ENCODE measurements at regions not wholly inside any gene's neighbourhood (a gene's known extent, or its start where the extent isn't known, plus 50 kb on each side); places are given as distances from the start of the nearest gene placed in this dataset.
A peak's percentile ranks its signal among the peaks of the same experiment; 100 is the strongest.
"Not testable (repeated sequence)": the region's sequence is repeated elsewhere in the genome, so short reads cannot be mapped to it uniquely, and the experiment has no call there.

GRCh38 chr18:11342115-11342514 is 192.7 kb upstream of the PIEZO2 start:
- H3K9me3 Mint-ChIP-seq, result peaks cover 5 to 15% of the 10 kb centered on the region in 2 donors
- DNase-seq, ATAC-seq, H3K4me1 Mint-ChIP-seq, H3K4me3 Mint-ChIP-seq, H3K27me3 Mint-ChIP-seq, H3K27ac Mint-ChIP-seq: not testable (repeated sequence)

- DNase-seq (no peak), ATAC-seq (no peak)
- peaks cover 8% of the 10 kb centered on the region for H3K27me3 Mint-ChIP-seq
- no peaks in the 10 kb centered on the region for H3K4me1 Mint-ChIP-seq
- no peak overlapping the region for H3K4me3 Mint-ChIP-seq
- H3K27ac Mint-ChIP-seq, result no peak overlapping the region
- peaks cover 0 to 7% of the 10 kb centered on the region in 2 donors for H3K9me3 Mint-ChIP-seq
Measured at GRCh38 chr18:11339188-11339775, 189.9 kb upstream of the PIEZO2 start.

GRCh38 chr18:11336241-11336640 is 186.9 kb upstream of the PIEZO2 start:
- no peak overlapping the region for H3K4me3 Mint-ChIP-seq
- no peak for DNase-seq
- H3K4me1 Mint-ChIP-seq, result no peaks in the 10 kb centered on the region
- no peak overlapping the region for H3K27ac Mint-ChIP-seq
- ATAC-seq, result no peak
- H3K27me3 Mint-ChIP-seq, result peaks cover 8% of the 10 kb centered on the region
- no peaks in the 10 kb centered on the region for H3K9me3 Mint-ChIP-seq

GRCh38 chr18:11327391-11328009 is 178.1 kb upstream of the PIEZO2 start:
- ATAC-seq (no peak), DNase-seq (no peak)
- Mint-ChIP-seq H3K4me3 (no peak overlapping the region), H3K27ac (no peak overlapping the region), H3K27me3 (peaks cover 6% of the 10 kb centered on the region), H3K4me1 (no peaks in the 10 kb centered on the region), H3K9me3 (peaks cover 0 to 8% of the 10 kb centered on the region in 2 donors)

GRCh38 chr18:11324956-11325882 is 175.8 kb upstream of the PIEZO2 start:
- Mint-ChIP-seq H3K4me3 (no peak overlapping the region), H3K27me3 (peaks cover 13% of the 10 kb centered on the region), H3K9me3 (peaks cover 0 to 13% of the 10 kb centered on the region in 2 donors), H3K4me1 (no peaks in the 10 kb centered on the region), H3K27ac (no peak overlapping the region)
- DNase-seq, result no peak
- ATAC-seq, result peak; percentile 95

- ATAC-seq (no peak), DNase-seq (no peak)
- Mint-ChIP-seq H3K27me3 (peaks cover 19% of the 10 kb centered on the region), H3K9me3 (peaks cover 0 to 15% of the 10 kb centered on the region in 2 donors), H3K4me3 (no peak overlapping the region), H3K27ac (no peak overlapping the region), H3K4me1 (no peaks in the 10 kb centered on the region)
Measured at GRCh38 chr18:11324510-11324909, 175.1 kb upstream of the PIEZO2 start.

GRCh38 chr18:11323359-11323819 is 174.0 kb upstream of the PIEZO2 start:
- H3K4me1 Mint-ChIP-seq, result no peaks in the 10 kb centered on the region
- H3K27ac Mint-ChIP-seq, result no peak overlapping the region
- H3K4me3 Mint-ChIP-seq, result no peak overlapping the region

GRCh38 chr18:11322716-11323115 is 173.3 kb upstream of the PIEZO2 start:
- DNase-seq (no peak), ATAC-seq (no peak)
- no peak overlapping the region for H3K4me3 Mint-ChIP-seq
- peaks cover 19% of the 10 kb centered on the region for H3K27me3 Mint-ChIP-seq
- H3K4me1 Mint-ChIP-seq, result no peaks in the 10 kb centered on the region
- H3K9me3 Mint-ChIP-seq, result peaks cover 0 to 15% of the 10 kb centered on the region in 2 donors
- H3K27ac Mint-ChIP-seq, result peak overlapping the region in 1 of 2 donors; percentile 61

More at GRCh38 chr18:11323359-11323819, 174.0 kb upstream of the PIEZO2 start:
- ATAC-seq (no peak), DNase-seq (no peak)
- Mint-ChIP-seq H3K27me3 (peaks cover 19% of the 10 kb centered on the region), H3K9me3 (peaks cover 0 to 15% of the 10 kb centered on the region in 2 donors)

- no peak for ATAC-seq
- Mint-ChIP-seq H3K27me3 (peaks cover 19% of the 10 kb centered on the region), H3K4me3 (no peak overlapping the region), H3K9me3 (peaks cover 0 to 15% of the 10 kb centered on the region in 2 donors), H3K27ac (no peak overlapping the region), H3K4me1 (no peaks in the 10 kb centered on the region)
- no peak for DNase-seq
Measured at GRCh38 chr18:11322006-11322405, 172.6 kb upstream of the PIEZO2 start.

- peaks cover 0 to 8% of the 10 kb centered on the region in 2 donors for H3K9me3 Mint-ChIP-seq
- H3K4me3 Mint-ChIP-seq, result no peak overlapping the region
- H3K27me3 Mint-ChIP-seq, result peaks cover 19% of the 10 kb centered on the region
- DNase-seq, result no peak
- no peak overlapping the region for H3K27ac Mint-ChIP-seq
- H3K4me1 Mint-ChIP-seq, result no peaks in the 10 kb centered on the region
- ATAC-seq, result no peak
Measured at GRCh38 chr18:11320986-11321385, 171.6 kb upstream of the PIEZO2 start.

- Mint-ChIP-seq H3K27me3 (peaks cover 13% of the 10 kb centered on the region), H3K27ac (no peak overlapping the region), H3K4me3 (no peak overlapping the region), H3K4me1 (no peaks in the 10 kb centered on the region), H3K9me3 (peaks cover 0 to 8% of the 10 kb centered on the region in 2 donors)
- no peak for DNase-seq
- no peak for ATAC-seq
Measured at GRCh38 chr18:11316546-11316945, 167.2 kb upstream of the PIEZO2 start.

- ATAC-seq (no peak), DNase-seq (peak in 1 of 2 donors; percentile 30)
- no peak overlapping the region for H3K4me3 Mint-ChIP-seq
- peaks cover 8% of the 10 kb centered on the region for H3K4me1 Mint-ChIP-seq
- H3K27me3 Mint-ChIP-seq, result no peaks in the 10 kb centered on the region
- H3K27ac Mint-ChIP-seq, result no peak overlapping the region
- H3K9me3 Mint-ChIP-seq, result no peaks in the 10 kb centered on the region
Measured at GRCh38 chr18:11310476-11311086, 161.2 kb upstream of the PIEZO2 start.

- ATAC-seq (no peak), DNase-seq (no peak)
- Mint-ChIP-seq H3K9me3 (peaks cover 0 to 3% of the 10 kb centered on the region in 2 donors), H3K4me3 (no peak overlapping the region), H3K27ac (no peak overlapping the region), H3K4me1 (peaks cover 8% of the 10 kb centered on the region), H3K27me3 (no peaks in the 10 kb centered on the region)
Measured at GRCh38 chr18:11309172-11309571, 159.8 kb upstream of the PIEZO2 start.

- peak; percentile 62 for ATAC-seq
- Mint-ChIP-seq H3K4me3 (no peak overlapping the region), H3K9me3 (peaks cover 0 to 3% of the 10 kb centered on the region in 2 donors), H3K27ac (no peak overlapping the region), H3K27me3 (no peaks in the 10 kb centered on the region), H3K4me1 (peaks cover 8% of the 10 kb centered on the region)
- DNase-seq, result no peak
Measured at GRCh38 chr18:11308499-11308898, 159.1 kb upstream of the PIEZO2 start.

GRCh38 chr18:11307716-11308115 is 158.3 kb upstream of the PIEZO2 start:
- Mint-ChIP-seq H3K4me3 (no peak overlapping the region), H3K27me3 (no peaks in the 10 kb centered on the region), H3K4me1 (peaks cover 8% of the 10 kb centered on the region), H3K9me3 (peaks cover 0 to 3% of the 10 kb centered on the region in 2 donors), H3K27ac (no peak overlapping the region)
- DNase-seq (no peak), ATAC-seq (no peak)
